ENCODE measurements at regions not wholly inside any gene's neighbourhood (a gene's known extent, or its start where the extent isn't known, plus 50 kb on each side); places are given as distances from the start of the nearest gene placed in this dataset.

DNA sequence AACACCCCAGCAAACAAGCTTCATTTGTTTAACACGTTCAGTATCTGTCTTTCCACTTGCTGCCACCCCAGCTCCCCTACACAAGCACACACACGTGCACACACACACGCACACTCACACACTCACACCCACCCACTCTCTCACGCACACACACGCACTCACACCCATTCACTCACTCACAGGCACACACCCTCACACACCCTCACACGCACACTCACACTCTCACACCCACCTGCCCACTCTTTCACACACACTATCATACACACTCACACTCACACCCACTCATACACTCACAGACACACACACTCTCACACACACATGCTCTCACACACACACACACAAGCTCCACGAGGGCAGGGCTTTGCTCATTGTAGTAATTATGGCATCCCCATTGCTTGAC lies 378.8 kb upstream of the SULF2 start (continued):
- TF ChIP-seq PRDM15 (CRISPR knock-in tag; IDR thresholded peaks at IDR 0.05), result no peak
- TF ChIP-seq ZNF512 (CRISPR knock-in tag; IDR thresholded peaks at IDR 0.05; ENCODE audit: borderline replicate concordance), result no peak
- no peak for TF ChIP-seq ATF3 (CRISPR knock-in tag; conservative IDR thresholded peaks at IDR 0.05)

DNA sequence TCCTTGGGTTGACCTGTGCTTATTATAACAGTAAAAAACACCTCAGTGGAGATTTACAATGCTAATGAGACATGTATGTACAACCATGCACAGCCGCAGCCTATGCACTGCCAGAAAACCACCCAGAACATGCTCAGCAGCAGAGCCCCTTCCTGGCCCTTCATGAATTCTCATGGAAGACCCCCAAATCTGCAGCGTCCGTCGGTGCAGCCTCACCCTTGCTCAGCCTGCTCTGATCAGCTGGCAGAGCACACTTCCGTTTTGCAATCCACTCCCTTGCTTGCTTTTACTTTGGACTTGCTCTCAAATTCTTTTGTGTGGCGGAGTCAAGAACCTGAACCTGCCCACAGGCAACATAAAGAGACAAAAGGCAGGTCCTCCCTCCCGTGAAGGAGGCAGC lies 378.2 kb upstream of the SULF2 start:
- Mint-ChIP-seq H3K4me1 (peaks cover 4% of the 10 kb centered on the region), H3K36me3 (no peaks in the 10 kb centered on the region), H3K27me3 (ENCODE audit: low read depth) (no peaks in the 10 kb centered on the region), H3K27ac (no peak overlapping the region), H3K9me3 (no peaks in the 10 kb centered on the region), H3K4me3 (no peak overlapping the region)
- DNase-seq (ENCODE audit: low spot score) (no peak), ATAC-seq (no peak)
- CTCF ChIA-PET, result no interaction called here
- POLR2A ChIA-PET, result no interaction called here
- no peak for TF ChIP-seq OVOL2 (CRISPR knock-in tag; IDR thresholded peaks at IDR 0.05; ENCODE audit: borderline replicate concordance)
- no peak for TF ChIP-seq AFF4 (CRISPR knock-in tag; IDR thresholded peaks at IDR 0.05; ENCODE audit: borderline replicate concordance)
- TF ChIP-seq, protein P1, sequence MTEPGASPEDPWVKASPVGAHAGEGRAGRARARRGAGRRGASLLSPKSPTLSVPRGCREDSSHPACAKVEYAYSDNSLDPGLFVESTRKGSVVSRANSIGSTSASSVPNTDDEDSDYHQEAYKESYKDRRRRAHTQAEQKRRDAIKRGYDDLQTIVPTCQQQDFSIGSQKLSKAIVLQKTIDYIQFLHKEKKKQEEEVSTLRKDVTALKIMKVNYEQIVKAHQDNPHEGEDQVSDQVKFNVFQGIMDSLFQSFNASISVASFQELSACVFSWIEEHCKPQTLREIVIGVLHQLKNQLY (CRISPR knock-in tag; IDR thresholded peaks at IDR 0.05), result no peak
- no peak for TF ChIP-seq ZNF219 (CRISPR knock-in tag; IDR thresholded peaks at IDR 0.05; ENCODE audit: borderline replicate concordance)
- no peak for TF ChIP-seq GTF2I (CRISPR knock-in tag; conservative IDR thresholded peaks at IDR 0.05)
- TF ChIP-seq ATF1 (CRISPR knock-in tag; IDR thresholded peaks at IDR 0.05), result no peak
- TF ChIP-seq CREM (CRISPR knock-in tag; IDR thresholded peaks at IDR 0.05), result no peak
- TF ChIP-seq USF1 (CRISPR knock-in tag; IDR thresholded peaks at IDR 0.05), result no peak
- TF ChIP-seq EMX1 (CRISPR knock-in tag; IDR thresholded peaks at IDR 0.05), result no peak
- TF ChIP-seq, protein P2, sequence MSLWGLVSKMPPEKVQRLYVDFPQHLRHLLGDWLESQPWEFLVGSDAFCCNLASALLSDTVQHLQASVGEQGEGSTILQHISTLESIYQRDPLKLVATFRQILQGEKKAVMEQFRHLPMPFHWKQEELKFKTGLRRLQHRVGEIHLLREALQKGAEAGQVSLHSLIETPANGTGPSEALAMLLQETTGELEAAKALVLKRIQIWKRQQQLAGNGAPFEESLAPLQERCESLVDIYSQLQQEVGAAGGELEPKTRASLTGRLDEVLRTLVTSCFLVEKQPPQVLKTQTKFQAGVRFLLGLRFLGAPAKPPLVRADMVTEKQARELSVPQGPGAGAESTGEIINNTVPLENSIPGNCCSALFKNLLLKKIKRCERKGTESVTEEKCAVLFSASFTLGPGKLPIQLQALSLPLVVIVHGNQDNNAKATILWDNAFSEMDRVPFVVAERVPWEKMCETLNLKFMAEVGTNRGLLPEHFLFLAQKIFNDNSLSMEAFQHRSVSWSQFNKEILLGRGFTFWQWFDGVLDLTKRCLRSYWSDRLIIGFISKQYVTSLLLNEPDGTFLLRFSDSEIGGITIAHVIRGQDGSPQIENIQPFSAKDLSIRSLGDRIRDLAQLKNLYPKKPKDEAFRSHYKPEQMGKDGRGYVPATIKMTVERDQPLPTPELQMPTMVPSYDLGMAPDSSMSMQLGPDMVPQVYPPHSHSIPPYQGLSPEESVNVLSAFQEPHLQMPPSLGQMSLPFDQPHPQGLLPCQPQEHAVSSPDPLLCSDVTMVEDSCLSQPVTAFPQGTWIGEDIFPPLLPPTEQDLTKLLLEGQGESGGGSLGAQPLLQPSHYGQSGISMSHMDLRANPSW (CRISPR knock-in tag; conservative IDR thresholded peaks at IDR 0.05; ENCODE audit: low read depth), result no peak
- TF ChIP-seq ZNF138 (CRISPR knock-in tag; conservative IDR thresholded peaks at IDR 0.05), result no peak
- TF ChIP-seq E2F4 (CRISPR knock-in tag; IDR thresholded peaks at IDR 0.05; ENCODE audit: borderline replicate concordance, low read depth), result no peak
- TF ChIP-seq USF2 (CRISPR knock-in tag; IDR thresholded peaks at IDR 0.05), result no peak
- TF ChIP-seq ZNF425 (CRISPR knock-in tag; conservative IDR thresholded peaks at IDR 0.05), result no peak
